ENCODE measurements at regions not wholly inside any gene's neighbourhood (a gene's known extent, or its start where the extent isn't known, plus 50 kb on each side); places are given as distances from the start of the nearest gene placed in this dataset.

- TF ChIP-seq MXI1 (conservative IDR thresholded peaks at IDR 0.05; ENCODE audit: poor library complexity, severe bottlenecking) (no peak), EZH2 (IDR thresholded peaks at IDR 0.05; ENCODE audit: borderline replicate concordance, insufficient read depth, low read length, poor library complexity, severe bottlenecking) (no peak)
These were observed 128.8 kb downstream of the CD47 start for GRCh38 chr3:107962037-107962436.
